K562 (cell line): ENCODE measurements at regions not wholly inside any gene's neighbourhood (a gene's known extent, or its start where the extent isn't known, plus 50 kb on each side); places are given as distances from the start of the nearest gene placed in this dataset.
A peak's percentile ranks its signal among the peaks of the same experiment; 100 is the strongest.

ENCODE experiments used
- ATAC-seq: fragments of 200-7000 bp; cut with Tn5 transposase; 3 replicates; pipeline ENCODE4 v1.9.1; 2020; ENCODE audit warnings: moderate library complexity
- BruUV-seq: library from RNA; stranded (reverse); fragments of 400-500 nt; replicated peaks from 2 replicates; lab custom pipeline; 2021; lab: Mats Ljungman, UMichigan
- CTCF ChIA-PET: fragments of 300-600 bp; formaldehyde crosslinking; extraction: SDS; loops from one replicate; lab custom pipeline; 2021; ENCODE audit warnings: low intra/inter-chr PET ratio; lab: Yijun Ruan, JAX
- POLR2A ChIA-PET: fragments of 300-600, 350-650 bp; sonication (Branson Sonifier 250); formaldehyde crosslinking; extraction: SDS; loops from one replicate; lab custom pipeline; 2021; ENCODE audit warnings: antibody characterized with exemption, inconsistent platforms; lab: Yijun Ruan, JAX
- DNase-seq, 4 experiments: peaks; one replicate each; pipeline versions ENCODE4 v3.0.0 to v3.0.0-alpha.2; 2011 to 2018; ENCODE audit warnings: low spot score in 3 of 4, mixed read lengths in 3 of 4; ENCODE audit errors: extremely low read depth in 1 of 4
- FAIRE-seq: peaks from 2 replicates; lab custom pipeline; 2011; peaks lifted over from hg19 to GRCh38; lab: Jason Lieb, UNC
- H2AFZ ChIP-seq: 2 replicates; pipeline ENCODE4 v1.6.0; 2011; ENCODE audit warnings: low read depth, low read length, control low read depth, inconsistent platforms
- H3K27ac ChIP-seq: fragments of 200-600 bp; 3 replicates; pipeline ENCODE4 v1.8.0; 2011; ENCODE audit warnings: low read depth, mild to moderate bottlenecking, control low read depth, inconsistent platforms, low read length, moderate library complexity, mixed read lengths; ENCODE audit errors: extremely low read depth
- H3K27me3 ChIP-seq, 2 experiments: fragments of 300-600 bp in 1 of 2; 2 replicates in 1 of 2; 3 replicates in 1 of 2; pipeline versions ENCODE4 v1.6.0 to v1.8.0; 2011; ENCODE audit warnings: inconsistent platforms in 2 of 2, low read length in 2 of 2, mild to moderate bottlenecking in 1 of 2, mixed read lengths in 1 of 2, moderate library complexity in 1 of 2; ENCODE audit not compliant: control insufficient read depth in 2 of 2, insufficient read depth in 2 of 2
- H3K36me3 ChIP-seq: fragments of 300-600 bp; 3 replicates; pipeline ENCODE4 v1.8.0; 2011; ENCODE audit warnings: mild to moderate bottlenecking, low read length, inconsistent platforms; ENCODE audit not compliant: control insufficient read depth, insufficient read depth
- H3K4me1 ChIP-seq, 2 experiments: fragments of 200-600 bp in 1 of 2; replicated peaks in 1 of 2; 2 replicates in 1 of 2; 3 replicates in 1 of 2; pipeline versions ENCODE4 v1.5.1 to v1.8.0; 2011; ENCODE audit warnings: inconsistent platforms in 2 of 2, low read length in 2 of 2, mild to moderate bottlenecking in 1 of 2, mixed read lengths in 1 of 2, moderate library complexity in 1 of 2; ENCODE audit not compliant: control insufficient read depth in 2 of 2, insufficient read depth in 2 of 2
- H3K4me2 ChIP-seq: 2 replicates; pipeline ENCODE4 v1.6.1; 2011; ENCODE audit warnings: low read length, control low read depth, inconsistent platforms, mixed read lengths; ENCODE audit not compliant: insufficient read depth
- H3K4me3 ChIP-seq: fragments of 200-600 bp; sonication (generic), shearing (Covaris generic); 2 replicates; pipeline ENCODE4 v1.5.1; 2016; ENCODE audit warnings: control low read depth, inconsistent platforms
- H3K79me2 ChIP-seq: fragments of 200-600 bp; 3 replicates; pipeline ENCODE4 v1.8.0; 2011; ENCODE audit warnings: low read length, inconsistent platforms; ENCODE audit not compliant: control insufficient read depth, insufficient read depth
- H3K9ac ChIP-seq, 2 experiments: 2 replicates each; pipeline versions ENCODE4 v1.6.0 to v1.6.1; 2011; ENCODE audit warnings: low read depth in 2 of 2, low read length in 2 of 2, control low read depth in 1 of 2, inconsistent platforms in 1 of 2, mild to moderate bottlenecking in 1 of 2, mixed read lengths in 1 of 2; ENCODE audit not compliant: insufficient read depth in 1 of 2
- H3K9me1 ChIP-seq: one replicate; pipeline ENCODE4 v1.6.0; 2011; ENCODE audit warnings: inconsistent platforms, mild to moderate bottlenecking, low read length, moderate library complexity; ENCODE audit not compliant: control insufficient read depth, insufficient read depth
- H3K9me3 ChIP-seq: replicated peaks from 2 replicates; pipeline ENCODE4 v1.5.1; 2011; ENCODE audit warnings: low read depth, low read length, inconsistent platforms; ENCODE audit not compliant: control insufficient read depth, insufficient read depth
- H4K20me1 ChIP-seq: replicated peaks from 2 replicates; pipeline ENCODE4 v1.6.1; 2011; ENCODE audit warnings: low read length, inconsistent platforms, mixed read lengths; ENCODE audit not compliant: control insufficient read depth, insufficient read depth
- CEBPG ChIP-seq, 3 experiments: fragments of 200-800 bp in 1 of 3; sonication (Bioruptor generic) in 1 of 3; sonication (generic) in 1 of 3; formaldehyde crosslinking in 1 of 3; IDR thresholded peaks in 2 of 3; conservative IDR thresholded peaks in 1 of 3; 2 replicates each; pipeline versions ENCODE4 v1.6.1 to v1.8.0; 2016 to 2022; ENCODE audit warnings: missing compliant biosample characterization in 2 of 3, missing genetic modification characterization in 2 of 3, mild to moderate bottlenecking in 1 of 3, missing genetic modification reagents in 1 of 3
- NUFIP1 ChIP-seq: fragments of 450-650 bp; IDR thresholded peaks from 2 replicates; pipeline ENCODE4 v1.6.1; 2018; ENCODE audit not compliant: partially characterized antibody
- POLR2AphosphoS2 ChIP-seq: IDR thresholded peaks from 2 replicates; pipeline ENCODE4 v1.6.1; 2012; ENCODE audit warnings: low read length, improper control_type of control experiment
- POLR2B ChIP-seq: fragments of 450-650 bp; IDR thresholded peaks from 2 replicates; pipeline ENCODE4 v1.6.1; 2018; ENCODE audit warnings: low read depth; ENCODE audit not compliant: partially characterized antibody
- RBM17 ChIP-seq: fragments of 200-400 bp; formaldehyde crosslinking; IDR thresholded peaks from 2 replicates; pipeline ENCODE4 v1.6.1; 2017; ENCODE audit warnings: low read depth, mild to moderate bottlenecking, low read length, borderline replicate concordance
- SRSF9 ChIP-seq: fragments of 200-400 bp; formaldehyde crosslinking; IDR thresholded peaks from 2 replicates; pipeline ENCODE4 v1.6.1; 2017; ENCODE audit warnings: low read depth, low read length, borderline replicate concordance
- TAF9B ChIP-seq: fragments of 450-650 bp; IDR thresholded peaks from 2 replicates; pipeline ENCODE4 v1.6.1; 2018; ENCODE audit warnings: mild to moderate bottlenecking; ENCODE audit not compliant: partially characterized antibody
- TEAD1 ChIP-seq, 2 experiments: fragments of 450-650 bp in 1 of 2; sonication (generic) in 1 of 2; formaldehyde crosslinking; IDR thresholded peaks; 2 replicates each; pipeline versions ENCODE4 v1.4.0 to v1.8.0; 2020 to 2022; ENCODE audit warnings: mild to moderate bottlenecking in 2 of 2, missing genetic modification reagents in 1 of 2
- ZNF778 ChIP-seq: fragments of 450-650 bp; formaldehyde crosslinking; IDR thresholded peaks from 2 replicates; pipeline ENCODE4 v1.4.0; 2020; ENCODE audit warnings: mild to moderate bottlenecking, moderate library complexity
- WGBS: fragments of 100-300 bp; shearing (Covaris generic); methylation state at CpG from one replicate; pipeline ENCODE4 v1.1.6; 2016; ENCODE audit warnings: low coverage, mixed read lengths; ENCODE audit not compliant: insufficient coverage; ENCODE audit errors: missing lambda C conversion rate; 5-methylcytosine and 5-hydroxymethylcytosine counted together
- in situ Hi-C: fragments of 300-500 bp; cut with MboI; formaldehyde crosslinking; loops from 4 replicates; pipeline ENCODE4 v1.15.0; 2018; ENCODE audit warnings: inconsistent platforms, mixed read lengths
- intact Hi-C: fragments of 100-400 bp; cut with micrococcal nuclease; formaldehyde crosslinking; loops from 2 replicates; pipeline ENCODE4 v1.14.2; 2022
- TF ChIP-seq, protein P1 (sequence below): fragments of 450-650 bp; IDR thresholded peaks from 2 replicates; pipeline ENCODE4 v1.6.1; 2018; ENCODE audit not compliant: partially characterized antibody
- TF ChIP-seq, protein P2 (sequence below): fragments of 450-650 bp; formaldehyde crosslinking; IDR thresholded peaks from 2 replicates; pipeline ENCODE4 v1.4.0; 2020; ENCODE audit warnings: mild to moderate bottlenecking, mixed read lengths

- ChIA-PET CTCF (no interaction called here), POLR2A (no interaction called here)
- WGBS: 2% methylated on average over 4 of the region's 4 CpGs
Observed at GRCh38 chr1:79787631-79788030, 781.1 kb upstream of the ADGRL4 start.

DNA sequence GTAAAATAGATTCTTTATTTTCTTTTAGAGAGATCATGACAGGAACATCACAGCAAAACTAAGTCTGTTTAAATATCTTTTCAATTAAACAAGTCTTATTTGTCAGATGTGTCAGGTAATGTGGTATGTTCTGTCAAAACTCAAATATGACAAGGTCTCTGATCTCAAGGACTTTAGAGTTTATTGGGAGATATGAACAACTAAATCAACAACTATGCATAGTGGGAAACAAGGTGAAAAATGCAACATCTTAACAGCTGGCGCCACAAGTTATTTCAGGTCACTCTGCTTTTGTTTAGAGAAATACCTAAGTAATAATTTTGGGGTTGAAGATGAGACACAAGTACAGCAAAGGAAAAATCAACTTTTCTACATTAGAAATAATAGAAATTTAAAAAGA is 779.4 kb upstream of the ADGRL4 start:
- Histone ChIP-seq H3K27me3 (no peaks in the 10 kb centered on the region), H3K27ac (no peak overlapping the region), H3K4me2 (no peak overlapping the region), H3K36me3 (no peaks in the 10 kb centered on the region), H2AFZ (no peak overlapping the region), H3K9me3 (no peaks in the 10 kb centered on the region; the same call in 1 of the 2 replicates), H3K4me1 (no peaks in the 10 kb centered on the region), H3K9me1 (no peaks in the 10 kb centered on the region), H3K4me3 (no peak overlapping the region), H3K79me2 (no peaks in the 10 kb centered on the region), H3K9ac (no peak overlapping the region), H4K20me1 (no peaks in the 10 kb centered on the region)
- POLR2A ChIA-PET: no interaction called here
- CTCF ChIA-PET: no interaction called here
- ATAC-seq (no peak), DNase-seq (no peak), FAIRE-seq (no peak)
- in situ Hi-C loops: no loop called here
- WGBS: 0% methylated on average over 1 of the region's 1 CpG
- intact Hi-C loops: no loop called here
- no TSS peak for BruUV-seq
- TF ChIP-seq POLR2B (no peak), TAF9B (no peak), NUFIP1 (no peak), POLR2AphosphoS2 (no peak), ZNF778 (CRISPR knock-in tag) (no peak), RBM17 (no peak), CEBPG (CRISPR knock-in tag; IDR thresholded peaks at IDR 0.05) (no peak), CEBPG (tag; conservative IDR thresholded peaks at IDR 0.05 in 1 of 2, IDR thresholded peaks at IDR 0.05 in 1 of 2) (no peak), TEAD1 (CRISPR knock-in tag; IDR thresholded peaks at IDR 0.05) (no peak)
- TF ChIP-seq, protein P1, sequence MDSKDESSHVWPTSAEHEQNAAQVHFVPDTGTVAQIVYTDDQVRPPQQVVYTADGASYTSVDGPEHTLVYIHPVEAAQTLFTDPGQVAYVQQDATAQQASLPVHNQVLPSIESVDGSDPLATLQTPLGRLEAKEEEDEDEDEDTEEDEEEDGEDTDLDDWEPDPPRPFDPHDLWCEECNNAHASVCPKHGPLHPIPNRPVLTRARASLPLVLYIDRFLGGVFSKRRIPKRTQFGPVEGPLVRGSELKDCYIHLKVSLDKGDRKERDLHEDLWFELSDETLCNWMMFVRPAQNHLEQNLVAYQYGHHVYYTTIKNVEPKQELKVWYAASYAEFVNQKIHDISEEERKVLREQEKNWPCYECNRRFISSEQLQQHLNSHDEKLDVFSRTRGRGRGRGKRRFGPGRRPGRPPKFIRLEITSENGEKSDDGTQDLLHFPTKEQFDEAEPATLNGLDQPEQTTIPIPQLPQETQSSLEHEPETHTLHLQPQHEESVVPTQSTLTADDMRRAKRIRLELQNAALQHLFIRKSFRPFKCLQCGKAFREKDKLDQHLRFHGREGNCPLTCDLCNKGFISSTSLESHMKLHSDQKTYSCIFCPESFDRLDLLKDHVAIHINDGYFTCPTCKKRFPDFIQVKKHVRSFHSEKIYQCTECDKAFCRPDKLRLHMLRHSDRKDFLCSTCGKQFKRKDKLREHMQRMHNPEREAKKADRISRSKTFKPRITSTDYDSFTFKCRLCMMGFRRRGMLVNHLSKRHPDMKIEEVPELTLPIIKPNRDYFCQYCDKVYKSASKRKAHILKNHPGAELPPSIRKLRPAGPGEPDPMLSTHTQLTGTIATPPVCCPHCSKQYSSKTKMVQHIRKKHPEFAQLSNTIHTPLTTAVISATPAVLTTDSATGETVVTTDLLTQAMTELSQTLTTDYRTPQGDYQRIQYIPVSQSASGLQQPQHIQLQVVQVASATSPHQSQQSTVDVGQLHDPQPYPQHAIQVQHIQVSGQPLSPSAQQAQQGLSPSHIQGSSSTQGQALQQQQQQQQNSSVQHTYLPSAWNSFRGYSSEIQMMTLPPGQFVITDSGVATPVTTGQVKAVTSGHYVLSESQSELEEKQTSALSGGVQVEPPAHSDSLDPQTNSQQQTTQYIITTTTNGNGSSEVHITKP: no peak

More at GRCh38 chr1:79787631-79788030, 781.1 kb upstream of the ADGRL4 start:
- in situ Hi-C loops: no loop called here
- H3K36me3 ChIP-seq: no peaks in the 10 kb centered on the region
- no TSS peak for BruUV-seq
- no peak overlapping the region for H3K27ac ChIP-seq
- H4K20me1 ChIP-seq: no peaks in the 10 kb centered on the region
- ATAC-seq: no peak
- no peaks in the 10 kb centered on the region for H3K27me3 ChIP-seq
- H2AFZ ChIP-seq: no peak overlapping the region
- no peaks in the 10 kb centered on the region for H3K79me2 ChIP-seq
- H3K4me1 ChIP-seq: no peaks in the 10 kb centered on the region
- no peak overlapping the region for H3K4me3 ChIP-seq
- no peak overlapping the region for H3K9ac ChIP-seq
- TF ChIP-seq SRSF9: no peak
- TF ChIP-seq, protein P2, sequence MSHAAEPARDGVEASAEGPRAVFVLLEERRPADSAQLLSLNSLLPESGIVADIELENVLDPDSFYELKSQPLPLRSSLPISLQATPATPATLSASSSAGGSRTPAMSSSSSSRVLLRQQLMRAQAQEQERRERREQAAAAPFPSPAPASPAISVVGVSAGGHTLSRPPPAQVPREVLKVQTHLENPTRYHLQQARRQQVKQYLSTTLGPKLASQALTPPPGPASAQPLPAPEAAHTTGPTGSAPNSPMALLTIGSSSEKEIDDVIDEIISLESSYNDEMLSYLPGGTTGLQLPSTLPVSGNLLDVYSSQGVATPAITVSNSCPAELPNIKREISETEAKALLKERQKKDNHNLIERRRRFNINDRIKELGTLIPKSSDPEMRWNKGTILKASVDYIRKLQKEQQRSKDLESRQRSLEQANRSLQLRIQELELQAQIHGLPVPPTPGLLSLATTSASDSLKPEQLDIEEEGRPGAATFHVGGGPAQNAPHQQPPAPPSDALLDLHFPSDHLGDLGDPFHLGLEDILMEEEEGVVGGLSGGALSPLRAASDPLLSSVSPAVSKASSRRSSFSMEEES: peak; percentile 78
- no peak for DNase-seq
- no peak overlapping the region for H3K4me2 ChIP-seq
- intact Hi-C loops: no loop called here
- no peaks in the 10 kb centered on the region for H3K9me1 ChIP-seq
- FAIRE-seq: no peak
- no peaks in the 10 kb centered on the region; the same call in 1 of the 2 replicates for H3K9me3 ChIP-seq
